H1 (cell line): ENCODE measurements at regions not wholly inside any gene's neighbourhood (a gene's known extent, or its start where the extent isn't known, plus 50 kb on each side); places are given as distances from the start of the nearest gene placed in this dataset.

ENCODE experiments used
- RAD21 ChIP-seq, 2 experiments: IDR thresholded peaks in 1 of 2; conservative IDR thresholded peaks in 1 of 2; 2 replicates each; pipeline ENCODE4 v1.6.1; 2011; ENCODE audit warnings: low read depth in 2 of 2, low read length in 2 of 2, improper control_type of control experiment in 1 of 2, inconsistent platforms in 1 of 2, mild to moderate bottlenecking in 1 of 2, moderate library complexity in 1 of 2
- SRF ChIP-seq: IDR thresholded peaks from 2 replicates; pipeline ENCODE4 v1.6.1; 2011; ENCODE audit warnings: mild to moderate bottlenecking, low read depth, low read length, moderate library complexity
- TF ChIP-seq, protein P1 (sequence below): IDR thresholded peaks from 2 replicates; pipeline ENCODE4 v1.6.1; 2012; ENCODE audit warnings: low read length, inconsistent platforms

DNA sequence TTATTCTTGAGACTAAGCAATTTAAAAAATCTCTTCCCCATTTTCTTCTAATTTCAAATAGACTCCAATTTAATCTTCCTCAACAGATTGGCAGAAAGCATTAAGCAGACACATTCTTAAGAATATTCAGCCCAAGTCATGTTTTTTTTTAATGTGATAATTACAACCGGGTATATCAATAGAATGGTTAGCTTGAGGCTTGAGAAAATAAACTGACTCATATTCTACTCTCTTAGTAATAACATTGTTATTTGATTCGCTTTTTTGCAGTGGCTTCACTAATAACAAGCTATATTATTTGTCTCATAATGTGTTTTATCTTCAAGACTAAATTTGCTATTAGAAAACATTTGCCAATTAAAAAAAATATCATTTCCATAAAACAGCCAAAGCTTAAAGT is 488.6 kb upstream of the RGS18 start (continued):
- TF ChIP-seq, protein P1, sequence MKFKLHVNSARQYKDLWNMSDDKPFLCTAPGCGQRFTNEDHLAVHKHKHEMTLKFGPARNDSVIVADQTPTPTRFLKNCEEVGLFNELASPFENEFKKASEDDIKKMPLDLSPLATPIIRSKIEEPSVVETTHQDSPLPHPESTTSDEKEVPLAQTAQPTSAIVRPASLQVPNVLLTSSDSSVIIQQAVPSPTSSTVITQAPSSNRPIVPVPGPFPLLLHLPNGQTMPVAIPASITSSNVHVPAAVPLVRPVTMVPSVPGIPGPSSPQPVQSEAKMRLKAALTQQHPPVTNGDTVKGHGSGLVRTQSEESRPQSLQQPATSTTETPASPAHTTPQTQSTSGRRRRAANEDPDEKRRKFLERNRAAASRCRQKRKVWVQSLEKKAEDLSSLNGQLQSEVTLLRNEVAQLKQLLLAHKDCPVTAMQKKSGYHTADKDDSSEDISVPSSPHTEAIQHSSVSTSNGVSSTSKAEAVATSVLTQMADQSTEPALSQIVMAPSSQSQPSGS: no peak
- TF ChIP-seq RAD21 (IDR thresholded peaks at IDR 0.05 in 1 of 2, conservative IDR thresholded peaks at IDR 0.05 in 1 of 2; ENCODE audit: low read depth in 2 of 2, low read length in 2 of 2) (no peak), SRF (no peak)
